Neural progenitor cell (in vitro differentiated cells): ENCODE measurements at regions not wholly inside any gene's neighbourhood (a gene's known extent, or its start where the extent isn't known, plus 50 kb on each side); places are given as distances from the start of the nearest gene placed in this dataset.

Experiments
- CTCF ChIP-seq: fragments of 200-600 bp; sonication (generic); IDR thresholded peaks from 2 replicates; pipeline ENCODE4 v1.5.1; 2017; ENCODE audit warnings: antibody characterized with exemption, mild to moderate bottlenecking
- EZH2 ChIP-seq: fragments of 200-600 bp; sonication (generic); IDR thresholded peaks from 2 replicates; pipeline ENCODE4 v1.6.1; 2017; ENCODE audit warnings: antibody characterized with exemption, mild to moderate bottlenecking, moderate library complexity
- EZH2phosphoT487 ChIP-seq: fragments of 200-600 bp; sonication (generic); IDR thresholded peaks from 2 replicates; pipeline ENCODE4 v1.6.1; 2017; ENCODE audit warnings: antibody characterized with exemption

- TF ChIP-seq CTCF = no peak
- TF ChIP-seq EZH2phosphoT487 = no peak
- no peak for TF ChIP-seq EZH2
Measured at GRCh38 chr22:48594016-48594756, 1233.5 kb downstream of the BRD1 start.
